NCI-H2171 treated with DMSO at 0.1 percent for 48 hours (cell line): ENCODE measurements at regions not wholly inside any gene's neighbourhood (a gene's known extent, or its start where the extent isn't known, plus 50 kb on each side); places are given as distances from the start of the nearest gene placed in this dataset.
"Not testable (repeated sequence)": the region's sequence is repeated elsewhere in the genome, so short reads cannot be mapped to it uniquely, and the experiment has no call there.

ENCODE experiments used
- DNase-seq: peaks from one replicate; lab custom pipeline; 2025; lab: John Stamatoyannopoulos, UW

DNA sequence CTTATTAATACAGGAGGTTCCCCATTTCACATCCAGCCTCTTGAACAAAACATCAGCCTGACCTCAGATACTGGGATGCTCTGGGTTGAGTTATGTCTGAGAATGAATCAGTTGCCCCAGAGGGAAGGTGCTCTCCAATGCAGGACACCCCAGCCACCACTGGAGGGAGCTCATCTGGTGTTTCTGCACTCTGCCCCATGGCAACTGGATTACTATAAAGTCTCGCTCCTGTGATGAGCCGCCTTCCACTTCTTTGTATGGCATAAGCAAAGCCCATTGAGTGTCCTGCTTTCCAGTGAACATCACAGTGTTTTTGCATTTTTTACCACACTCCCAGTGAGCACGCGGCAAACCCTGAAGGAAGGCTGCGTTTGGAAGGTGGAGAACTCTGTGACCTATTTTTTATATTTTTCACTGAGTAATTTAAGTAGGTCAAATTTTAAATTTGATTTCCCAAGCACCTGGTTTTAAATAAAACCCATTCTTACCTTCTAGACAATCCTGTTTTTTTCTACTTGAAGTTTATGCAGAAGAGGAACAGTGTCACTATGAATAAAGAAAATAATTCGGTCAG is 176.9 kb upstream of the WWC1 start:
- peak; percentile 21 for DNase-seq

DNA sequence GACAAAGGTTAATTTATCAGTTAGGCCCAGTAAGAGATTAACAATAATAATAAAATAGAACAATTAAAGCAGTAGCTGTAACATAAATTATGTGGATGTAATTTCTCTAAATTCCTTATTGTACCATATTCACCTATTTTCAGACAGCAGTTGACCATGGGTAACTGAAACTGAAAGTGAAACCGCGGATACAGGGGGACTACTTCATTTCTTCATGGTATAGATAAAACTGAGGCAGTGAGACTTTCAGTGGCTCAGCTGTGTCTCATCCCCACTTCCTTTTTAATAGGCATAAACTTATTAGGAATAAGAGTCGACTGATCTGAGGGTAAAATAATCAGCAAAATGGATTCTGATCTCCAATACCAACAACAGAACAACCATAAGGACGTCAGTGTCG is 174.0 kb upstream of the WWC1 start:
- no peak for DNase-seq

DNA sequence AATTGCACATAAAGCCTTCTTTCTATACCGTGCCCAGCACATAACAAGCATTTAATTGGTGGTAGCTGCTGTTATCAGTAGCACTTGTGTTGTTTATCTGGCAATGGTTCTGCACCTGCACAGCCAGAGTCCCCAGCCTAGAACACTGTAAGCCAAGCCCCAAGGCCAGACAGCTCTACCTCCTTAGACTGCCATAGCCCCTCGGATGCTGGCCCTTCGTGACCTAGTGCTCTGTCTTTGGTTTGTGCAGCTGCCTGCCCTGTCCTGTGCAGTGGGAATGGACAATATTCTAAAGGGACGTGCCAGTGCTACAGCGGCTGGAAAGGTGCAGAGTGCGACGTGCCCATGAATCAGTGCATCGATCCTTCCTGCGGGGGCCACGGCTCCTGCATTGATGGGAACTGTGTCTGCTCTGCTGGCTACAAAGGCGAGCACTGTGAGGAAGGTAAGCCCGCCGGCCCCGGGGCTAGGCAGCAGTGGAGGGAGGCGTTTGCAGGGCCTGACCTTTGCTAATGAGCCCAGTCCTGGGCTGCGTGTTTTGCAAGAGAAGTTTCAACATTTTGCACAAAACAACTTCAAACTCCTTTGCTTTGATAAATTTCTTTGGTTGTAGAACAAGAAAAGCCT is 173.3 kb upstream of the WWC1 start:
- DNase-seq = no peak

- DNase-seq = no peak
These were observed 170.9 kb upstream of the WWC1 start for GRCh38 chr5:168120401-168121137.

GRCh38 chr5:168121138-168121494 is 170.3 kb upstream of the WWC1 start:
- no peak for DNase-seq

- DNase-seq = no peak
These were observed 167.6 kb upstream of the WWC1 start for GRCh38 chr5:168123631-168124528.

DNA sequence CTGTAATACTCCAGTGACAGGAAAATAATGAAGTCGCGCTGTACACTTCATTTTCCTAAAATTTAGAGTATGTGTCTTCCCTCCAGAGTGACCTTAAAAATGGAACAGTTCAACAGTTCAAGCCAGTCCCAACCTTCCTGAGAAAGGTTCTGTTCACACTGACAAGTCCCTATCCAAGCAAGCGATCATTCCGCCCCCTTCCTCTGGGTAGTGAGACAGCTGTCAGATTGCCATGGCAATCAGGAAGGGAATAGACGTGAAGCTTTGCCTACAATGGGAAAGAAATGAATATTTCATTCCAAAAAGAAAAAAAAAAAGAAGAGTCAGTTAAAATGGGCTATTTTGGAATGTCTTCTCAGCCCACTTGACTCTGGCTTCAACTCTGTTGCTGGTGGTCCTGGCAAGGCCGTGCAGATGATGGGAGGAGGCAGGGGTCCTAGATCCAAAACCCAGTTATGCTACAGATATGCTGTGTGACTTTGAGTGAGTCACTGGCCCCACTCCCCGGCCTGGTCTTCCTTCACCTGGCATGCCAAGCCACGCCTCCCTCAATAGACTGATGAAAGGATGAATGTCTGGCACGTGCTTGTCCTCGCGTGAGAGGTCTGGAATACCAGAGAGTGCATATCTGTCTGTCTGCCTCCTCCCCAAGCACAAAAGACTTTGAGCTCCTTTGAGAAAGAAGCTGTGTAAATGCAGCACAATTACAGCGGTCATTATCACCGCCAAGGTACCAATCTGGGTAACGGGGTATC is 165.8 kb upstream of the WWC1 start:
- DNase-seq = no peak

- no peak for DNase-seq
These were observed 164.8 kb upstream of the WWC1 start for GRCh38 chr5:168126606-168127005.

GRCh38 chr5:168128111-168128510 is 163.3 kb upstream of the WWC1 start:
- DNase-seq = no peak

- DNase-seq = peak; percentile 16
These were observed 162.9 kb upstream of the WWC1 start for GRCh38 chr5:168128557-168128956.

DNA sequence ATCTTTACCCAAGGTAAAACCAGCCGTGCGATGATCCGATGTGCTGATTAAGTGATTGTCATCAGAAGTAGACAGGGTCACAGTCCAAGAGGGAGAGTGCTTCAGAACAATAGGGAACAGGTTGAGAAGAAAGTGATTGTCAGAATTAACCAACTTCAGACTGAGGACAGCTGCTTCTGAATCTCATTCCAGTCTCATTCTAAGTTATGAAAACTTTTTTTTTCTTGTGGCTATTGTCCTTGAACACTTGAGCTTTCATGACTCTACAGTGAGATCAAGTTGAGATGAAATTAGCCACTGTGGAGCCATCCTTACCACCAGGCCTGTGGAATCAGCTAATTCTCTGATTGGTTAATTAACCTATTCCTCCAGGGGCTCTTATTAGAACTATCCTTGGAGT is 159.9 kb upstream of the WWC1 start:
- no peak for DNase-seq

DNA sequence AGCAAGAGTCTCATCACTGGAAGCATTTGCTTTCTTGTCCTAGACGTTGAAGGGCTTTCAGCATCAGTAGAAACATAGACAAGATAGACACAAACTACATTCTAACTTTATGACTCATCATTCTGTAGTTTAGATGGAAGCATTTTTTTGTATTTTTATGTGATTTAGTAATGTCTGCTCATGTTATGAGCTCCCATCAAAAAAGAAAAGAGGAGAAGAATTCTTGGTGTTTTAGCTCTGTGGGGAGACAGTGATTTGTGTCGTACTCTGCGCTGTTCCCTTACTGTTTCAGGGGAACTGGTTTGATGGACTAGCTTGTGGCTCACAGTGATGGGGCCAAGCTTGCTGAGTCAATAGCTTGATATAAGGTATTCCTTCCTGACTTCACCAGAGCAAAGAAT is 159.2 kb upstream of the WWC1 start:
- no peak for DNase-seq

GRCh38 chr5:168135897-168136296 is 155.5 kb upstream of the WWC1 start:
- no peak for DNase-seq

DNA sequence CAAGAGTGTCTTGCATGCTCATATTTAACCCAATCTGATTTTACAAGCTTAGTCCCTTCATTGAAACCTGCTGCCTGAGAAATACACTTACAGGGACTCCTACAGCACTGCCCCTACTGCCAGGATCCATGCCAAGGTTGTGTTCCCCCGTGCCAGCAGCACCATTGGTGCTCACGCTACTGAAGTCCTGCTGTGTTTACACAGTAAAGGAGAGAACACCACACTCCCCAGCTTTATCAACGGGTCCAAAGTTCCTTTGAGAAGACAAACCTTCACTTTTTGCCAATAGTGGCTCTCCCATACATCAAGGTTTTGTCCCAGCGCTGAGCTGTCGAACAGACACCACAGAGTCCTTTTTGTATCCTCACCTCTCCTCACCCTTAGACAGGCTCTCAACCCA is 155.1 kb upstream of the WWC1 start:
- no peak for DNase-seq

DNA sequence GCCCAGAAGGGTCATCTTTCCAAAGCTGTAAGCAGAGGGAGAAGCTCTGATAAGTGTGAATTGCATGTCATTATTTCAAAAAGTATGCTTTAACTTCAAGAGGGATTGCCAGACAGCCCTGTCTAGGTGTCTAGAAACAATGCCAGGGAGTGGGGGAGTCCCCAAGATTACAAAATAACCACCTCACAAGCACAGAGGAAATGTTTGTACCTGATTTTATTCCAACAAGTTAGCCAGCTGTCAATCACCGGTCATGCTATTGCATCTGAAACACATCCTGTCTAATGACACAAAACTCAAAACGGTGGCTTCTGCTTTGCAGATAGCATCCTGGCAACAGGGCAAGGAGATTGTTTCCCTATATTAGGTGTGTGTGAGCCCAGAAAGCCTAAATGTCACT is 154.2 kb upstream of the WWC1 start:
- DNase-seq = no peak

DNA sequence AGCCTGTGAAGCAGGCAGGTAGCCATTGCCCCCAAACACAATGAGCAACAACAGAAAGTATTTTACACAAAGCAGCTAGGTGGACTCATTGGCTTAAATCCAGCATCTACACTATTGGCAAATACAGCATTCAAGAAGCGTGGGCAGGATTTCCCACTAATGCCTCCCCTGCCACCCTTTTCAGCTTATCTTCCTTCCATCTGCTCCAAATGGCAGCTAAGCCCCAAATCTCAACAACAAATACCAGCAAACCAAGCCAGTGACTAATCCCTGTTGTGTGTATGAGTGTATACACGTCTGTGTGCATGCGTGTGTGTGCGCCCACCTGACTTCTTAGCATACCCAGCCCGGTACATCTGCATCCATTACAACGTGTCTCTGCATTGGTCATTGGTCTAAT is 151.2 kb upstream of the WWC1 start:
- DNase-seq = no peak

DNA sequence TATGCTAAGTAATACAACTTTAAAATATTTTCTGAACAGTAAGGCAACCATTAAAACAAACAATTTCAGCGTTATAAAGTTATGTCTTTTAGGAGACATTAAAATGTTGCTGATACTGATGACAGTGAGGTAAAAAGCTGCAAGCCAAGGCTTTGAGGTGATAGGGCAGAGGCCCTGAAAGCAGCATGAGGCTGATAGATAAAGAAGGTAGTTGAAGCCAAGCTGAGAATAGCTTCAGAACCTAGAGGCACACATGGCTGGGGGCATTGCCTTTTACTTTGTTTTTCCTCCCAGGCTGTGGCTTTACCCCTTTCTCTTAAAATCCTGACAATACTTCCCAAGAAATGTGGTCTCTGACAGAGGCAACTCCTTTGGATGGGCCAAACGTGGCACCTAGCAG is 149.0 kb upstream of the WWC1 start:
- DNase-seq = no peak

DNA sequence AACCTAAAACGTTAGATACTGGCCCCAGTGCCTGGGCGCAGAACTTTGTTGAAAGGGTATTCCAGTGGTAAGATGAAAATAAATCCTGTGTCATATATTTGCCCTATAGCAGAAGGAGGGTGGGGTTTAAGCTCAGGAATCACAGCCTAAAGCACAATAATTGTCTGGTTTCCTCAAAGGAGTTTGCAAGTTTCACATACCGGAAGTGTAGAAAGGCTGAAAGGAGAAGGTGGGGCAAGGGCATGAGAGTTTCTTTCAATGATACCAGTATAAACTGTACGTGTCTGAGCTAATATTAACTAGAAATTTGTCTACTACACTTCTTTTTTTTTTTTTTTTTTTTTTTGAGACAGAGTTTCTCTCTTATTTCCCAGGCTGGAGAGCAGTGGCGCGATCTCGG is 147.9 kb upstream of the WWC1 start:
- not testable (repeated sequence) for DNase-seq

DNA sequence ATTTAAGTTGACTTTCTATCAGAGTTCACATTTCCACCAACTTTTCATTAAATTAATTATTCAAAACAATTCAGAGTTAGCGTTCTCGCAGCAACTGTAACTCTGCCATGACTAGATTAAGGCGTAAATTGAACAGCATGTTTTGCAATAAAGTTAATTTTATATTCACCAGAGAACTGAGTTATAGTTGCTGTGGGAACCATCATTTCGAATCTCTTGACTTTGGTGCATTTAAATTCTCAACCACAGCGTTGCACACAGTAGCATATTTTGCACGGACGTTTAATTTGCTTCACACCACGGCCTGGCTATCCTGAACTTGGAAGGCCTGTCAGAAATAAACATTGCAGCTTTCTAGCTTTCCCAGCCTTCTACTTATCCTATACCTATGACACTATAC is 144.3 kb upstream of the WWC1 start:
- DNase-seq = no peak

DNA sequence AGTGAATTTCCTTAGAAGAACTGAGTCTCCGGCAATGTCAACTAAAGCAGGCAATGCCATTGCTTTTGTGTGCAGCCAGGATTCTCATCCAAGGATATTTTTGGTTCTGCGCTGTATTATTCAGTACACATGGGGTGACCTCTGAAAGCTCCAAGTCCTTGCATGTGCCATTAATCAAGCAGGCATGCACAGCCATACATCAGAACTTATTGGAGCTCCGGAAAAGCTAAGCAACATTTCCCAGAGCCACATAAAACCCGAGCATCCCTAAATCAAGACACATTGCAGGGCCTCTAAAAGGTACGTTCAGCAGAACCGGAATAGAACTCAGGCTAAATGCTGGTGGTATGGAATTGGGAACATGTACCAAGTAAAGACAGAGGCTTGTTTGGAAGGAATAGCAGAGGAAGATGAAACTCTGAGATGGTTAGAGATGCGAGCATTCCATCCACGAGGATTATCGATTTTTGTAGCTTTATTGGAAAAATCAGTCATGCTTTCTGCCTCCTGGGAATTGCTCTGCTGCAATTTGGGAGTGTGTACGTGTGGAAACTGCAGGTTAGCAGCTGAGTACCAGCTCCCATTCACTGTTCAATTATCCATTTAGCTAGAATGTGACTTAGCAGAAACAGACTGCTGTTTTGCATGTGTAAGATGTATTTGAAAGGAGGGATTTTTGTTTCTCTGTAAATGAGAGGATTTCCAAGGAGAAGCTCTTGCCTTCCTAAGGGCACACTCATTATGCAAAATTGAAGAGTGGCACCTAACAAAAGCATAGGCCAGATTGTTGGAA is 143.7 kb upstream of the WWC1 start:
- no peak for DNase-seq

GRCh38 chr5:168151041-168151440 is 140.4 kb upstream of the WWC1 start:
- DNase-seq = no peak
